Tibial nerve (tissue), 4 donors: ENCODE measurements at regions not wholly inside any gene's neighbourhood (a gene's known extent, or its start where the extent isn't known, plus 50 kb on each side); places are given as distances from the start of the nearest gene placed in this dataset.

Experiments used
- CTCF ChIP-seq, 5 experiments: fragments of 200-600 bp in 3 of 5; fragments of 450-650 bp in 2 of 5; sonication (generic) in 3 of 5; IDR thresholded peaks; one replicate each; pipeline ENCODE4 v1.5.1; 2016 to 2019; ENCODE audit warnings: antibody characterized with exemption in 5 of 5, mild to moderate bottlenecking in 3 of 5, moderate library complexity in 2 of 5
- EP300 ChIP-seq, 2 donors: sonication (generic); formaldehyde crosslinking; IDR thresholded peaks; one replicate each; pipeline ENCODE4 v1.6.1; 2017; ENCODE audit warnings: antibody characterized with exemption in 2 of 2, mild to moderate bottlenecking in 1 of 2
- POLR2A ChIP-seq, 2 donors: fragments of 450-650 bp; IDR thresholded peaks; one replicate each; pipeline ENCODE4 v1.6.1; 2017; ENCODE audit warnings: antibody characterized with exemption in 2 of 2, mild to moderate bottlenecking in 2 of 2, moderate library complexity in 2 of 2

GRCh38 chr13:74675972-74676371 is 541.8 kb upstream of the KLF12 start:
- TF ChIP-seq CTCF (IDR thresholded peaks at IDR 0.05) (no peak), EP300 (IDR thresholded peaks at IDR 0.05) (no peak), POLR2A (IDR thresholded peaks at IDR 0.05) (no peak)
